HG03066 (cell line): ENCODE measurements at regions not wholly inside any gene's neighbourhood (a gene's known extent, or its start where the extent isn't known, plus 50 kb on each side); places are given as distances from the start of the nearest gene placed in this dataset.
"Not testable (repeated sequence)": the region's sequence is repeated elsewhere in the genome, so short reads cannot be mapped to it uniquely, and the experiment has no call there.

Experiments used
- ATAC-seq: cut with Tn5 transposase; IDR thresholded peaks from one replicate; pipeline ENCODE4 v1.9.1; 2021; ENCODE audit warnings: low read depth; ENCODE audit not compliant: unreplicated experiment

GRCh38 chr1:31485166-31485565 is 72.2 kb downstream of the SERINC2 start:
- ATAC-seq = no peak

GRCh38 chr1:31487143-31487542 is 74.1 kb downstream of the SERINC2 start:
- ATAC-seq = no peak

- no peak for ATAC-seq
These were observed 74.8 kb downstream of the SERINC2 start for GRCh38 chr1:31487721-31488293.

- no peak for ATAC-seq
These were observed 75.5 kb downstream of the SERINC2 start for GRCh38 chr1:31488528-31488927.

GRCh38 chr1:31489575-31489974 is 76.6 kb downstream of the SERINC2 start:
- ATAC-seq = not testable (repeated sequence)

GRCh38 chr1:31490596-31490995 is 77.6 kb downstream of the SERINC2 start:
- not testable (repeated sequence) for ATAC-seq

- not testable (repeated sequence) for ATAC-seq
These were observed 81.0 kb upstream of the TINAGL1 start for GRCh38 chr1:31495351-31495750.

GRCh38 chr1:31495770-31496169 is 80.5 kb upstream of the TINAGL1 start:
- not testable (repeated sequence) for ATAC-seq

- ATAC-seq = no peak
These were observed 78.7 kb upstream of the TINAGL1 start for GRCh38 chr1:31497601-31498000.

- ATAC-seq = no peak
These were observed 77.8 kb upstream of the TINAGL1 start for GRCh38 chr1:31498376-31499040.

- ATAC-seq = no peak
These were observed 74.8 kb upstream of the TINAGL1 start for GRCh38 chr1:31501505-31501904.

GRCh38 chr1:31502253-31502652 is 74.1 kb upstream of the TINAGL1 start:
- no peak for ATAC-seq

GRCh38 chr1:31502926-31503511 is 73.3 kb upstream of the TINAGL1 start:
- ATAC-seq = no peak

GRCh38 chr1:31503570-31503969 is 72.7 kb upstream of the TINAGL1 start:
- ATAC-seq = no peak

- ATAC-seq = no peak
These were observed 72.3 kb upstream of the TINAGL1 start for GRCh38 chr1:31504001-31504400.

- ATAC-seq = no peak
These were observed 70.3 kb upstream of the TINAGL1 start for GRCh38 chr1:31505911-31506497.

GRCh38 chr1:31507221-31507620 is 69.1 kb upstream of the TINAGL1 start:
- ATAC-seq = no peak

GRCh38 chr1:31507676-31508530 is 68.4 kb upstream of the TINAGL1 start:
- ATAC-seq = no peak

GRCh38 chr1:31509124-31510072 is 66.9 kb upstream of the TINAGL1 start:
- ATAC-seq = peak; percentile 65

- no peak for ATAC-seq
These were observed 66.0 kb upstream of the TINAGL1 start for GRCh38 chr1:31510304-31510703.
